ENCODE measurements at regions not wholly inside any gene's neighbourhood (a gene's known extent, or its start where the extent isn't known, plus 50 kb on each side); places are given as distances from the start of the nearest gene placed in this dataset.

- ChIA-PET CTCF (no interaction called here), RAD21 (ENCODE audit: low non-redundant PET in 1 of 2, low total read pairs in 2 of 2, uncharacterized antibody in 2 of 2, unreplicated experiment in 2 of 2) (interaction anchor here in 1 of 2 experiments (0.6 kb wide), 1 partner anchor 16 kb away, joined by 4 read pairs; no protein-coding TSS in a partner anchor), POLR2A (no interaction called here)
- H2AFZ ChIP-seq (ENCODE audit: low read depth, low read length, poor library complexity, severe bottlenecking), result no peak overlapping the region
- no peaks in the 10 kb centered on the region for H3K4me1 ChIP-seq (ENCODE audit: control insufficient read depth in 1 of 2, insufficient read depth in 2 of 2, low read length in 2 of 2)
- no peak overlapping the region for H3K27ac ChIP-seq (ENCODE audit: low read depth, low read length)
- TF ChIP-seq EZH2 (IDR thresholded peaks at IDR 0.05) (no peak), TCF7L2 (IDR thresholded peaks at IDR 0.05; ENCODE audit: borderline replicate concordance, extremely low read depth, insufficient read depth, insufficient read length) (no peak), ATF3 (IDR thresholded peaks at IDR 0.05) (no peak), MAX (IDR thresholded peaks at IDR 0.05) (no peak), JUND (IDR thresholded peaks at IDR 0.05) (no peak), ELF1 (IDR thresholded peaks at IDR 0.05; ENCODE audit: borderline replicate concordance, low read depth) (no peak), SRF (IDR thresholded peaks at IDR 0.05; ENCODE audit: low read depth) (no peak), POLR2AphosphoS5 (IDR thresholded peaks at IDR 0.05; ENCODE audit: low read depth, low read length) (no peak), ZFX (IDR thresholded peaks at IDR 0.05) (no peak), REST (IDR thresholded peaks at IDR 0.05; ENCODE audit: low read depth) (no peak), ZNF274 (IDR thresholded peaks at IDR 0.05; ENCODE audit: low read depth, low read length) (no peak), EZH2phosphoT487 (IDR thresholded peaks at IDR 0.05; ENCODE audit: borderline replicate concordance) (no peak), POLR2A (IDR thresholded peaks at IDR 0.05; ENCODE audit: borderline replicate concordance, extremely low read depth, insufficient read depth, insufficient read length) (no peak), YY1 (IDR thresholded peaks at IDR 0.05; ENCODE audit: extremely low read depth, insufficient replicate concordance, low read depth, low read length) (no peak), CBX3 (IDR thresholded peaks at IDR 0.05; ENCODE audit: low read depth) (no peak), SIN3A (IDR thresholded peaks at IDR 0.05; ENCODE audit: low read depth) (no peak), RAD21 (IDR thresholded peaks at IDR 0.05; ENCODE audit: low read depth) (no peak), SP1 (IDR thresholded peaks at IDR 0.05; ENCODE audit: low read depth) (no peak), CEBPB (IDR thresholded peaks at IDR 0.05; ENCODE audit: low read depth) (no peak), ZBTB33 (IDR thresholded peaks at IDR 0.05; ENCODE audit: extremely low read depth, insufficient replicate concordance, low read length) (no peak)
- no peaks in the 10 kb centered on the region for H3K79me2 ChIP-seq (ENCODE audit: insufficient read depth, low read length)
- H3K36me3 ChIP-seq (ENCODE audit: control insufficient read depth in 1 of 2, insufficient read depth in 2 of 2, low read length in 2 of 2), result no peaks in the 10 kb centered on the region
- H3K9me2 ChIP-seq (ENCODE audit: insufficient read depth), result no peaks in the 10 kb centered on the region
- intact Hi-C loops (cut with micrococcal nuclease), result no loop called here
- H3K9me3 ChIP-seq (ENCODE audit: control insufficient read depth in 1 of 2, insufficient read depth in 1 of 2, low read depth in 1 of 2, low read length in 2 of 2), result no peaks in the 10 kb centered on the region
- no peaks in the 10 kb centered on the region for H3K27me3 ChIP-seq (ENCODE audit: insufficient read depth, low read length)
- no peaks in the 10 kb centered on the region for H4K20me1 ChIP-seq (ENCODE audit: insufficient read depth)
- H3K4me3 ChIP-seq (replicated peaks in 1 of 2; ENCODE audit: low read depth in 1 of 2, low read length in 2 of 2), result no peak overlapping the region
- no peak for DNase-seq (ENCODE audit: low read depth, low spot score)
- H3K4me2 ChIP-seq (ENCODE audit: low read length), result no peak overlapping the region
- no peak for ATAC-seq
- no peak overlapping the region for H3K9ac ChIP-seq (ENCODE audit: low read length)
- BruUV-seq (replicated peaks), result no TSS peak
These were observed 61.9 kb upstream of the PTPRZ1 start for GRCh38 chr7:121810831-121811672.
